ENCODE measurements at regions not wholly inside any gene's neighbourhood (a gene's known extent, or its start where the extent isn't known, plus 50 kb on each side); places are given as distances from the start of the nearest gene placed in this dataset.

DNA sequence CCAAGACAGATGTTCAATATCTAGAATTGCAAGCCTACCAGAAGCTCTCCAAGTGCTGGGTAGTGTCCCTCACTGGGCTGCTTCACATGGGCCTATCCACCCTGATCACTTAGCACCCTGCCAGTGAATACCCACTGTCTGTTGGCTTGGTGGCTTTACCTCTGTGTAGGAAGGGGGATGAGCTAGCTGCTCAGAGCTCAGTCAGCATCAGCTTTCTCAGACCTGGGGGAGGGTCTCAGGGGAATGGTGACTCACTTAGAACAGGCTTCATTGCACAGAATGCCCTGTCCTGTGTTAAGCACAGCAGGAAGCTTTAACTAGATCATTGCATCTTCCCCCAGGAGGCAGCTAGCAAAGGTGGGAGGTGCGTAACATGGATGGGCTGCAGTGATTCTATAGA, 209.8 kb downstream of the PDCD6IP start:
- H3K4me3 ChIP-seq (ENCODE audit: low read depth, low read length), result no peak overlapping the region
- peak; percentile 64 for DNase-seq (ENCODE audit: low read depth, low spot score)
- TF ChIP-seq, protein P1, sequence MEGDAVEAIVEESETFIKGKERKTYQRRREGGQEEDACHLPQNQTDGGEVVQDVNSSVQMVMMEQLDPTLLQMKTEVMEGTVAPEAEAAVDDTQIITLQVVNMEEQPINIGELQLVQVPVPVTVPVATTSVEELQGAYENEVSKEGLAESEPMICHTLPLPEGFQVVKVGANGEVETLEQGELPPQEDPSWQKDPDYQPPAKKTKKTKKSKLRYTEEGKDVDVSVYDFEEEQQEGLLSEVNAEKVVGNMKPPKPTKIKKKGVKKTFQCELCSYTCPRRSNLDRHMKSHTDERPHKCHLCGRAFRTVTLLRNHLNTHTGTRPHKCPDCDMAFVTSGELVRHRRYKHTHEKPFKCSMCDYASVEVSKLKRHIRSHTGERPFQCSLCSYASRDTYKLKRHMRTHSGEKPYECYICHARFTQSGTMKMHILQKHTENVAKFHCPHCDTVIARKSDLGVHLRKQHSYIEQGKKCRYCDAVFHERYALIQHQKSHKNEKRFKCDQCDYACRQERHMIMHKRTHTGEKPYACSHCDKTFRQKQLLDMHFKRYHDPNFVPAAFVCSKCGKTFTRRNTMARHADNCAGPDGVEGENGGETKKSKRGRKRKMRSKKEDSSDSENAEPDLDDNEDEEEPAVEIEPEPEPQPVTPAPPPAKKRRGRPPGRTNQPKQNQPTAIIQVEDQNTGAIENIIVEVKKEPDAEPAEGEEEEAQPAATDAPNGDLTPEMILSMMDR (IDR thresholded peaks at IDR 0.05; ENCODE audit: low read depth, low read length), result no peak
- in situ Hi-C loops (cut with HindIII; ENCODE audit: low sequenced_read_pairs), result no loop called here

DNA sequence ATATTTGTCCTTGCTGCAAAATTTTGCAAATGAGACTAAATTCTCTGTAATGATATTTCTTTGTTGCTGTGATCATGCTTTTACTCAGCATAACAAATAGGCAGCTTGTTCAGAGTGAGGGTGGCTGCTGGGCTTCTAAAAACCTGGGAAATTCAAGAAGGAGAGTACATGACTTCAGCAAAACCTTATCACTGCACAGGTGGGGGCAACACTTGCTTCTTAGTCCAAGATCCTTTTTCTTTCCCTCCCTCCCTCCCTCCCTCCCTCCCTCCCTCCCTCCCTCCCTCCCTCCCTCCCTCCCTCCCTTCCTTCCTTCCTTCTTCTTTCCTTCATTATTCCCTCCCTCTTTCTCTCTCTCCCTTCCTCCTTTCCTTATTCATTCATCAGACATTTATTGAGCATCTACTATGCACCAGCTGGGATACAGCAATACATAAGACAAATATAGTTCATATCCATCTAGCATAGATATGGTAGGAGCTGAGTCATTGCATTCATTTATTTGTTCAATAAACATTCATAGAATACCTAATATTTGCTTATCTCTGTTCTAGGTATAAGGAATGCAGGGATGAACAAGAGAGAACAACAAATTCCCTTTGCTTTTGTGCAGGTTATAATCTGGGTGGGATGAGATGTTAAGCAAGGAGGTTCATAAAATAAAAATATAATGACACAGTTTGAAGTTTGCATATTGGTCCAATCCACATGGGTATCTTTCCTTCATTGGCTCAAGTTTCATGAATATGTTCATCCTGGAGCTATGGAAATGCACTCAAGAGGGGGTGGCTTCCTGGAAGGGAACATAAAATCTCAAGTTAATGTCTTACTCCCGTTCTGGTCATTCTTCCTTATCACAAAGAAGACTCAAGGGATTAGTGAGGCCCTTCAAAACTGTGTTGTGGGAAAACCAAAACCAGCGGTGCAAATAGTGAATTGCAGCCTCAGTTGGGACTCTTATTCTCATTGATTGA, 210.7 kb downstream of the PDCD6IP start:
- TF ChIP-seq, protein P1 (IDR thresholded peaks at IDR 0.05; ENCODE audit: low read depth, low read length), result no peak
- DNase-seq (ENCODE audit: low read depth, low spot score), result peak; percentile 41
- in situ Hi-C loops (cut with HindIII; ENCODE audit: low sequenced_read_pairs), result no loop called here
- no peak overlapping the region for H3K4me3 ChIP-seq (ENCODE audit: low read depth, low read length)

DNA sequence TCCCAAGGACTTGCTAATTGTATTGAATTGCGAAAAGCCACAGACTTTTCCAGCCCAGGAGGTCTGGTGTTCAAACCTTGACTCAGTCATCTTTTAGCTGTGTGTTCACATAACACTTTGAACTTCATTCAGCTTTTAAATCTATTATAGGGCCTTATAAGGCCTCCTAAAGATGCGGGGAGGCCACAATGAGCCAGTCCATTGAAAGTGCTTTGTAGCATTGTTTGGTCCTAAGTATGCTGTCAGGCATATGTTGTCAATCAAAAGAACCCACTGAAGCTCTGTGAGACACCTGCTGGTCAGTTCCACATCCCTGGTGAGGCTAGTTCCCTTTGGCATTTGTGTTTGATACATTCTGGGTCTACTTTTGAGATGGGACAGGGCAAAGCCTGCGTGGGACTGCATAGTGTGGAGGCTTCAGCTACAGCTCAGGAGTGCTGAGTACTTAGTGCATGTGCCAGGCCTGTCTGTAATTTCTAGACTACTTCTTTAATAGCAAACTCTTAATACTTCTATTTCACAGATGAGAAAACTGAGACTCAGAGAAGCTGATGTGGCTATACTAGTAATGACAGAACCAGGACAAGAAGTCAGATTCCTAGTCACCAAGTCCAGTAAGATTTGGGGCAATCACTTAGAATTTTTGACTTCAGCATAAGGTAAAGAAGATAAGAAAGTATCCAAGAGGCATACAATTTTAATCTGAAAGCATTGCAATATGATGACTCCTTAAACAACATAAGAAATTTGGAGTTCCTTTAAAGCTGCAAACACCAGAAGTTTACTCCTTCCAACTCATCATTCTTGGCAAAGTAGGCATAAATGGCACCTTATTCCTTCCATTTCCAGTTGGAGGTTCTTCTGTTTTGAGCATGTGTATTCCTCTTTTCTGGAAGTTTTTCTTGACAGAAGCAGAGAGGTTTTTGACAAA, 213.0 kb downstream of the PDCD6IP start:
- TF ChIP-seq, protein P1 (IDR thresholded peaks at IDR 0.05; ENCODE audit: low read depth, low read length), result peak; percentile 29
- peak; percentile 47 for DNase-seq (ENCODE audit: low read depth, low spot score)
- no peak overlapping the region for H3K4me3 ChIP-seq (ENCODE audit: low read depth, low read length)
- in situ Hi-C loops (cut with HindIII; ENCODE audit: low sequenced_read_pairs), result no loop called here

DNA sequence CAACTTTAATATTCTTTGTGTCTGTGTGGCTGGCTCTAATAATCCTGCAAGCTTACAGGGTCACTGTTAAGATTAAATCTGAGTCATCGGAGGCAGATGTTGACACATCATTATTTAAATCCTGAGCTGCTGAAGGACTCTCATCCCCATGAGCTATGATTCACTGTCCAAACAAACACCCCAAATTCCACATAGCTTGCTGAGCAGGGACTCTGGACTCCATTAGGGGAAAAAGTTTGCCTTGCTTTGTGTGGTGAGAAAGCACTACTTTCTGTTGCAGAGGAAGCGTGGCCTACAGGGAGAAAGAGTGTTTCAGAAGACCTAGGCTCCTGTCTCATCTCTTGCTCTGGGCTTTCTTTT, 213.7 kb downstream of the PDCD6IP start:
- peak; percentile 96 for DNase-seq (ENCODE audit: low read depth, low spot score)
- no peak overlapping the region for H3K4me3 ChIP-seq (ENCODE audit: low read depth, low read length)
- TF ChIP-seq, protein P1 (IDR thresholded peaks at IDR 0.05; ENCODE audit: low read depth, low read length), result no peak
- in situ Hi-C loops (cut with HindIII; ENCODE audit: low sequenced_read_pairs), result no loop called here

DNA sequence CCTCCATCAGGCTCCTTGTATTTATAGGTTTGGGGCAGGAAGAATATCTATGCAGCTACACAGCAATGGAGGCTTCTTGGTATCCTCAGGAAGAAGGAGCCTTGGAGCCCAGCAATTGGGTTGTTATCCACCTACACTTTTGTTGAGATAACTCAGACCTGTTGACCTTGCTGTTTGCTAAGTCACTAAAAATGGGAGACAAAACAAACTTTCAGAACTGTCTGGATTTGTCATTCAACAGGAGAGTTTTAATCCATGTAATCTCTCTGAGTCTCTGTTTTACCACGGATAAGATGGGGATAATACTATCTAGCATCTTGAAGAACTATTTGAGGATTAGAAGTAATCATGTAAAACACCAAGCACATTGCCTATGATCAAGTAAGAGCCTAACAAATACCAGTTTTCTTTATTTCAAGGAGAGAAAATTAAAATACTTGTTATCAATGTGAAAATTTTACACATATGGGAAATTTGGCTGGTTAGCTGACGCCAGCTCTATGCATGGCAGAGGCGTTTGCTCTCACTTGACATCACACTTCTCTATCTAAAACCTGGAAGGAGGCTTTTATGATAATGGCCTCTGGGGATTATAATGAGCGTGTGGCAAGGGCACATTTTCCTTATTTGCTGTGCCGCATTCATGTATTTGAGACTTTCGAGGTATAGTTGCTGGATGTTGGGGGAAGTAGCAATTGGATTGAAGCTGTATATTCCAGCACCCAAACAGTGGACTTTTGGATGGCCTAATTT, 215.6 kb downstream of the PDCD6IP start:
- no peak overlapping the region for H3K4me3 ChIP-seq (ENCODE audit: low read depth, low read length)
- DNase-seq (ENCODE audit: low read depth, low spot score), result no peak
- TF ChIP-seq, protein P1 (IDR thresholded peaks at IDR 0.05; ENCODE audit: low read depth, low read length), result no peak
- in situ Hi-C loops (cut with HindIII; ENCODE audit: low sequenced_read_pairs), result no loop called here
